HepG2 (cell line): ENCODE measurements at regions not wholly inside any gene's neighbourhood (a gene's known extent, or its start where the extent isn't known, plus 50 kb on each side); places are given as distances from the start of the nearest gene placed in this dataset.

Experiments used
- ATAC-seq: fragments of 200-7000 bp; cut with Tn5 transposase; 3 replicates; pipeline ENCODE4 v1.9.1; 2020; ENCODE audit warnings: mild to moderate bottlenecking, moderate library complexity
- BruUV-seq: library from RNA; stranded (reverse); fragments of 400-500 nt; replicated peaks from 2 replicates; lab custom pipeline; 2021; lab: Mats Ljungman, UMichigan
- CTCF ChIA-PET: fragments of 300-600 bp; formaldehyde crosslinking; extraction: SDS; loops from one replicate; lab custom pipeline; 2021; ENCODE audit warnings: low total read pairs, inconsistent platforms, low intra/inter-chr PET ratio; lab: Yijun Ruan, JAX
- POLR2A ChIA-PET: fragments of 350-600 bp; sonication (Branson Sonifier 250); formaldehyde crosslinking; loops from one replicate; lab custom pipeline; 2020; ENCODE audit warnings: antibody characterized with exemption, inconsistent platforms; lab: Yijun Ruan, JAX
- DNase-seq: peaks from one replicate; pipeline ENCODE4 v3.0.0-alpha.2; 2015; ENCODE audit warnings: low spot score
- FAIRE-seq: peaks from 3 replicates; lab custom pipeline; 2011; peaks lifted over from hg19 to GRCh38; lab: Jason Lieb, UNC
- H2AFZ ChIP-seq: one replicate; pipeline ENCODE4 v1.6.1; 2011; ENCODE audit warnings: low read length, inconsistent platforms
- H3K27ac ChIP-seq: fragments of 300-600 bp; 3 replicates; pipeline ENCODE4 v1.8.0; 2011; ENCODE audit warnings: mixed run types, mild to moderate bottlenecking, mixed read lengths, low read length, inconsistent platforms; ENCODE audit not compliant: insufficient read depth; ENCODE audit errors: extremely low read length
- H3K27me3 ChIP-seq, 2 experiments: fragments of 200-600 bp in 1 of 2; 2 replicates in 1 of 2; 3 replicates in 1 of 2; pipeline versions ENCODE4 v1.6.0 to v1.8.0; 2011; ENCODE audit warnings: low read length in 2 of 2, mild to moderate bottlenecking in 2 of 2, moderate library complexity in 2 of 2, inconsistent platforms in 1 of 2; ENCODE audit not compliant: insufficient read depth in 2 of 2, control insufficient read depth in 1 of 2
- H3K36me3 ChIP-seq, 2 experiments: fragments of 200-600 bp in 1 of 2; replicated peaks in 1 of 2; 2 replicates in 1 of 2; 3 replicates in 1 of 2; pipeline versions ENCODE4 v1.5.1 to v1.8.0; 2011; ENCODE audit warnings: low read length in 2 of 2, inconsistent platforms in 1 of 2; ENCODE audit not compliant: insufficient read depth in 2 of 2, control insufficient read depth in 1 of 2
- H3K4me1 ChIP-seq: 2 replicates; pipeline ENCODE4 v1.5.1; 2012; ENCODE audit warnings: low read length, inconsistent platforms; ENCODE audit not compliant: insufficient read depth
- H3K4me2 ChIP-seq: 2 replicates; pipeline ENCODE4 v1.6.0; 2011; ENCODE audit warnings: low read depth, low read length, inconsistent platforms
- H3K4me3 ChIP-seq, 3 experiments: fragments of 200-600 bp in 1 of 3; sonication (generic), shearing (Covaris generic) in 1 of 3; replicated peaks in 1 of 3; 2 replicates each; pipeline ENCODE4 v1.5.1; 2011 to 2016; ENCODE audit warnings: low read length in 3 of 3, inconsistent platforms in 2 of 3, low read depth in 2 of 3, mild to moderate bottlenecking in 2 of 3, control low read depth in 1 of 3, mixed read lengths in 1 of 3; ENCODE audit not compliant: insufficient read depth in 1 of 3
- H3K79me2 ChIP-seq: one replicate; pipeline ENCODE4 v1.6.1; 2011; ENCODE audit warnings: low read length, inconsistent platforms; ENCODE audit not compliant: insufficient read depth
- H3K9ac ChIP-seq: 2 replicates; pipeline ENCODE4 v1.6.0; 2011; ENCODE audit warnings: mild to moderate bottlenecking, low read depth, low read length, inconsistent platforms; ENCODE audit not compliant: insufficient read depth
- H3K9me3 ChIP-seq: 2 replicates; pipeline ENCODE4 v1.5.1; 2012; ENCODE audit warnings: mild to moderate bottlenecking, low read length
- H4K20me1 ChIP-seq: 2 replicates; pipeline ENCODE4 v1.6.0; 2011; ENCODE audit warnings: inconsistent platforms, mild to moderate bottlenecking, low read length, moderate library complexity; ENCODE audit not compliant: insufficient read depth
- HOMEZ ChIP-seq: IDR thresholded peaks from 2 replicates; pipeline ENCODE4 v1.6.1; 2016; ENCODE audit warnings: low read depth
- NBN ChIP-seq: fragments of 450-650 bp; conservative IDR thresholded peaks from 2 replicates; pipeline ENCODE4 v1.6.1; 2017
- NR0B2 ChIP-seq: sonication (generic); formaldehyde crosslinking; IDR thresholded peaks from 2 replicates; pipeline ENCODE4 v1.4.0; 2020; ENCODE audit warnings: mild to moderate bottlenecking, missing genetic modification reagents
- PHF8 ChIP-seq: sonication (generic); formaldehyde crosslinking; IDR thresholded peaks from 2 replicates; pipeline ENCODE4 v1.5.0; 2020; ENCODE audit warnings: missing genetic modification reagents
- SNAPC5 ChIP-seq: sonication (generic); formaldehyde crosslinking; IDR thresholded peaks from 2 replicates; pipeline ENCODE4 v1.8.1; 2023; ENCODE audit warnings: mild to moderate bottlenecking, missing genetic modification reagents, borderline replicate concordance
- SOX13 ChIP-seq, 3 experiments: fragments of 450-650 bp in 1 of 3; sonication (generic) in 1 of 3; formaldehyde crosslinking in 1 of 3; IDR thresholded peaks in 2 of 3; conservative IDR thresholded peaks in 1 of 3; 2 replicates each; pipeline versions ENCODE4 v1.5.0 to v1.6.1; 2016 to 2020; ENCODE audit warnings: antibody characterized with exemption in 1 of 3, mild to moderate bottlenecking in 1 of 3, missing compliant biosample characterization in 1 of 3, missing genetic modification reagents in 1 of 3, moderate library complexity in 1 of 3
- THAP8 ChIP-seq: sonication (generic); formaldehyde crosslinking; IDR thresholded peaks from 2 replicates; pipeline ENCODE4 v1.5.1; 2020; ENCODE audit warnings: missing genetic modification reagents, mild to moderate bottlenecking, borderline replicate concordance
- U2AF2 ChIP-seq: fragments of 200-400 bp; formaldehyde crosslinking; IDR thresholded peaks from 2 replicates; pipeline ENCODE4 v1.6.1; 2017; ENCODE audit warnings: low read depth, mild to moderate bottlenecking, low read length
- YEATS4 ChIP-seq: sonication (generic); formaldehyde crosslinking; IDR thresholded peaks from 2 replicates; pipeline ENCODE4 v1.4.0; 2020; ENCODE audit warnings: missing genetic modification reagents, borderline replicate concordance
- ZFX ChIP-seq: sonication (generic); formaldehyde crosslinking; IDR thresholded peaks from 2 replicates; pipeline ENCODE4 v1.4.0; 2020; ENCODE audit warnings: mild to moderate bottlenecking, low read depth, missing genetic modification reagents, moderate library complexity
- ZNF407 ChIP-seq: sonication (generic); formaldehyde crosslinking; IDR thresholded peaks from one replicate; pipeline ENCODE4 v1.5.1; 2020; ENCODE audit warnings: mild to moderate bottlenecking, missing genetic modification reagents; ENCODE audit errors: not compliant biosample characterization
- ZNF557 ChIP-seq: sonication (generic); formaldehyde crosslinking; IDR thresholded peaks from 2 replicates; pipeline ENCODE4 v1.4.0; 2020; ENCODE audit warnings: missing genetic modification reagents
- ZNF674 ChIP-seq: sonication (generic); formaldehyde crosslinking; IDR thresholded peaks from 2 replicates; pipeline ENCODE4 v1.5.0; 2020; ENCODE audit warnings: low read depth, mild to moderate bottlenecking, missing genetic modification reagents
- WGBS: methylation state at CpG from one replicate; pipeline ENCODE4 v1.1.6; 2017; ENCODE audit warnings: low lambda C conversion rate; 5-methylcytosine and 5-hydroxymethylcytosine counted together
- in situ Hi-C: cut with HindIII; loops from 2 replicates; pipeline ENCODE4 v1.10.0; 2017; ENCODE audit warnings: low pct_unique_long_range_greater_than_20kb; ENCODE audit not compliant: extremely low pct_ligation_motif_present
- intact Hi-C: fragments of 100-400 bp; cut with micrococcal nuclease; formaldehyde crosslinking; loops from one replicate; pipeline ENCODE4 v1.10.0; 2022; ENCODE audit not compliant: unreplicated experiment

- no peak for ATAC-seq
- H3K9ac ChIP-seq: no peak overlapping the region
- no peaks in the 10 kb centered on the region for H4K20me1 ChIP-seq
- DNase-seq: no peak
- ChIA-PET POLR2A (no interaction called here), CTCF (no interaction called here)
- no peaks in the 10 kb centered on the region for H3K36me3 ChIP-seq
- H3K4me1 ChIP-seq: no peaks in the 10 kb centered on the region
- no peaks in the 10 kb centered on the region for H3K9me3 ChIP-seq
- in situ Hi-C loops (no loop called here), intact Hi-C loops (no loop called here)
- no peaks in the 10 kb centered on the region for H3K79me2 ChIP-seq
- no peak overlapping the region for H3K27ac ChIP-seq
- no peak overlapping the region for H3K4me2 ChIP-seq
- FAIRE-seq: no peak
- TF ChIP-seq THAP8 (CRISPR knock-in tag) (no peak), ZFX (no peak), ZNF557 (CRISPR knock-in tag) (no peak), ZNF407 (CRISPR knock-in tag) (no peak), NR0B2 (CRISPR knock-in tag) (no peak), PHF8 (CRISPR knock-in tag) (no peak), SOX13 (IDR thresholded peaks at IDR 0.05) (no peak), SOX13 (CRISPR knock-in tag; conservative IDR thresholded peaks at IDR 0.05 in 1 of 2, IDR thresholded peaks at IDR 0.05 in 1 of 2) (no peak), U2AF2 (no peak), HOMEZ (CRISPR knock-in tag) (no peak), NBN (no peak), YEATS4 (CRISPR knock-in tag) (no peak), ZNF674 (CRISPR knock-in tag) (no peak), SNAPC5 (no peak)
- BruUV-seq: no TSS peak
- 0% methylated on average over 2 of the region's 2 CpGs for WGBS
- H2AFZ ChIP-seq: no peak overlapping the region
- no peak overlapping the region for H3K4me3 ChIP-seq
- no peaks in the 10 kb centered on the region for H3K27me3 ChIP-seq
These were observed 80.3 kb upstream of the FAM9B start for GRCh38 chrX:9114245-9114644.
